ENCODE measurements at regions not wholly inside any gene's neighbourhood (a gene's known extent, or its start where the extent isn't known, plus 50 kb on each side); places are given as distances from the start of the nearest gene placed in this dataset.

DNA sequence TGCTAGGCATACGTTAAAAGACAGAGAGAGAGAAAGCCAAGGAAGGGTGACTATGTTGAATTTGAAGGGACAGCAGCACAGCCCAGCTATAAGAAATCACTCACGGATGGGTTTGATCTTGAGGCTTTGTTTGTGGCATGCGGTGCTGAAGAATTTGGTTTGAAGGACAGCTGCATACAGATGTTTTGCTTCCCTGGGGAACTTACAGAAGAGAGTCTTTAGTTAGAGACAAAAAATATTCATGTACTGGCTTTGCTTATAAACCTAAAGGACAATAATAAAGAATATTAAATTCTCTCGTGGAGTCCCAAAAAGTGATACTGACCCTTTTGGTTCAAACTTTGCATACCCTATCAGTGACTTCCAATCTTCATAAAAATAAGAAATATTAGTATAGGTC lies 491.4 kb downstream of the NEBL start:
- ATAC-seq = no peak
- H3K9me3 ChIP-seq = no peaks in the 10 kb centered on the region
- 54 to 63% methylated on average over 4 of the region's 4 CpGs for WGBS, 2 donors (ENCODE audit: low coverage in 1 of 2)
- no peak overlapping the region for H3K4me3 ChIP-seq
- no peak overlapping the region for H3K27ac ChIP-seq
- TF ChIP-seq EP300 (IDR thresholded peaks at IDR 0.05) (no peak), POLR2AphosphoS5 (IDR thresholded peaks at IDR 0.05) (no peak), POLR2A (IDR thresholded peaks at IDR 0.05) (no peak)
- TF ChIP-seq, protein P1, sequence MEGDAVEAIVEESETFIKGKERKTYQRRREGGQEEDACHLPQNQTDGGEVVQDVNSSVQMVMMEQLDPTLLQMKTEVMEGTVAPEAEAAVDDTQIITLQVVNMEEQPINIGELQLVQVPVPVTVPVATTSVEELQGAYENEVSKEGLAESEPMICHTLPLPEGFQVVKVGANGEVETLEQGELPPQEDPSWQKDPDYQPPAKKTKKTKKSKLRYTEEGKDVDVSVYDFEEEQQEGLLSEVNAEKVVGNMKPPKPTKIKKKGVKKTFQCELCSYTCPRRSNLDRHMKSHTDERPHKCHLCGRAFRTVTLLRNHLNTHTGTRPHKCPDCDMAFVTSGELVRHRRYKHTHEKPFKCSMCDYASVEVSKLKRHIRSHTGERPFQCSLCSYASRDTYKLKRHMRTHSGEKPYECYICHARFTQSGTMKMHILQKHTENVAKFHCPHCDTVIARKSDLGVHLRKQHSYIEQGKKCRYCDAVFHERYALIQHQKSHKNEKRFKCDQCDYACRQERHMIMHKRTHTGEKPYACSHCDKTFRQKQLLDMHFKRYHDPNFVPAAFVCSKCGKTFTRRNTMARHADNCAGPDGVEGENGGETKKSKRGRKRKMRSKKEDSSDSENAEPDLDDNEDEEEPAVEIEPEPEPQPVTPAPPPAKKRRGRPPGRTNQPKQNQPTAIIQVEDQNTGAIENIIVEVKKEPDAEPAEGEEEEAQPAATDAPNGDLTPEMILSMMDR (IDR thresholded peaks at IDR 0.05) = no peak
- no peaks in the 10 kb centered on the region for H3K36me3 ChIP-seq
- H3K27me3 ChIP-seq = no peaks in the 10 kb centered on the region
- peaks cover 0 to 17% (median 2%) of the 10 kb centered on the region in 3 donors for H3K4me1 ChIP-seq

DNA sequence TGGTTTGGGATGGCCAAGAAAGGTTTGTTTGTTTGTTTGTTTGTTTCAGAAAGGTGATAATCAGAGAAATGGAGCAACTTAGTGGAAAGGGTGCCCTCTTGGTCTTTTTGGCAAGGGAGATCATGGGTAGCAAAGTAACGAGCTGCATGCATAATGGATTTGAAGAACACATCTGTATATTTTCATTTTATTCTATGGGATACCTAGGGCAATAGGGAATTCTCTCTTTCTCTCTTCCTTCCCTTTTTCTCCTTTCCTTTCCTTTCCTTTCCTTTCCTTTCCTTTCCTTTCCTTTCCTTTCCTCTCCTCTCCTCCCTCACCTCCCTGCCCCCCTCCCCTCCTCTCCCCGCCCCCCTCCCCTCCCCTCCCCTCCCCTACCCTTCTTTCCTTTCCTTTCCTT lies 492.1 kb downstream of the NEBL start:
- H3K36me3 ChIP-seq = no peaks in the 10 kb centered on the region
- H3K4me1 ChIP-seq = peaks cover 0 to 17% (median 2%) of the 10 kb centered on the region in 3 donors
- H3K4me3 ChIP-seq = no peak overlapping the region
- ATAC-seq = no peak
- H3K9me3 ChIP-seq = no peaks in the 10 kb centered on the region
- no peak overlapping the region for H3K27ac ChIP-seq
- TF ChIP-seq EP300 (IDR thresholded peaks at IDR 0.05) (no peak), POLR2AphosphoS5 (IDR thresholded peaks at IDR 0.05) (no peak), POLR2A (IDR thresholded peaks at IDR 0.05) (no peak)
- TF ChIP-seq, protein P1 (IDR thresholded peaks at IDR 0.05) = no peak
- no peaks in the 10 kb centered on the region for H3K27me3 ChIP-seq
- 86 to 100% methylated on average over 1 of the region's 2 CpGs for WGBS, 2 donors (ENCODE audit: low coverage in 1 of 2)

DNA sequence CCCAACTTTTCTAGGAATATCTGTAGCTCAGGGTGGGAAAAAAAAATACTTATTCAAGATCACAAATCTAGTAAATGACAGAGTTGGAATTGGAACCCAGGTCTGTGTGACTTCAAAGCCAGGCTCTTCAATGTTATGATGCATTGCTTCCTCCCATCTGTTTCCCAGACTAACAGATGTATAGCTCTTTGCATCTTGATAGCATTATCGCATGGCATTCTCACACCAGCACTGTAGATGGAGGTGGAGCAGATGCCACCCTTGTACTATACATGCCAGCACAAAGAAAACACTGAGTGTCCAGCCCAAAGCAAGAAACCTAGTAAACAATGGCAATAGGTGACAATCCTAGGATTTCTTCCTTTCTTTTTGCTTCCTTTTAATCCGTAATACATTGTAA lies 497.3 kb downstream of the NEBL start:
- WGBS, 2 donors (ENCODE audit: low coverage in 1 of 2) = 67 to 81% methylated on average over 2 of the region's 2 CpGs
- Histone ChIP-seq H3K36me3 (no peaks in the 10 kb centered on the region), H3K4me3 (no peak overlapping the region), H3K27me3 (no peaks in the 10 kb centered on the region), H3K4me1 (no peaks in the 10 kb centered on the region), H3K9me3 (no peaks in the 10 kb centered on the region), H3K27ac (no peak overlapping the region)
- ATAC-seq = no peak
- TF ChIP-seq POLR2A (IDR thresholded peaks at IDR 0.05) (no peak), EP300 (IDR thresholded peaks at IDR 0.05) (no peak), POLR2AphosphoS5 (IDR thresholded peaks at IDR 0.05) (no peak)
- TF ChIP-seq, protein P1 (IDR thresholded peaks at IDR 0.05) = no peak

- H3K4me3 ChIP-seq = no peak overlapping the region
- ATAC-seq = no peak
- WGBS, 2 donors (ENCODE audit: low coverage in 1 of 2) = 60 to 79% methylated on average over 4 of the region's 4 CpGs
- no peaks in the 10 kb centered on the region for H3K9me3 ChIP-seq
- TF ChIP-seq, protein P1 (IDR thresholded peaks at IDR 0.05) = no peak
- TF ChIP-seq POLR2A (IDR thresholded peaks at IDR 0.05) = no peak
- TF ChIP-seq EP300 (IDR thresholded peaks at IDR 0.05) = no peak
- TF ChIP-seq POLR2AphosphoS5 (IDR thresholded peaks at IDR 0.05) = no peak
- H3K4me1 ChIP-seq = no peaks in the 10 kb centered on the region
- H3K36me3 ChIP-seq = no peaks in the 10 kb centered on the region
- H3K27ac ChIP-seq = no peak overlapping the region
- H3K27me3 ChIP-seq = no peaks in the 10 kb centered on the region
Measured at GRCh38 chr10:20396701-20397100, 500.4 kb downstream of the NEBL start.

GRCh38 chr10:20396205-20396604 lies 500.9 kb downstream of the NEBL start:
- WGBS, 2 donors (ENCODE audit: low coverage in 1 of 2) = 63 to 78% methylated on average over 3 to 4 of the region's 4 CpGs

More at GRCh38 chr10:20396205-20396604, 500.9 kb downstream of the NEBL start:
- no peaks in the 10 kb centered on the region for H3K36me3 ChIP-seq
- H3K4me1 ChIP-seq = no peaks in the 10 kb centered on the region
- no peaks in the 10 kb centered on the region for H3K9me3 ChIP-seq
- no peak for TF ChIP-seq POLR2AphosphoS5 (IDR thresholded peaks at IDR 0.05)
- H3K4me3 ChIP-seq = no peak overlapping the region
- H3K27ac ChIP-seq = no peak overlapping the region
- no peaks in the 10 kb centered on the region for H3K27me3 ChIP-seq
- no peak for ATAC-seq

Data from gastroesophageal sphincter (tissue), 4 donors.